HG03108 (cell line): ENCODE measurements at regions not wholly inside any gene's neighbourhood (a gene's known extent, or its start where the extent isn't known, plus 50 kb on each side); places are given as distances from the start of the nearest gene placed in this dataset.

Experiments
- ATAC-seq: cut with Tn5 transposase; IDR thresholded peaks from one replicate; pipeline ENCODE4 v1.9.1; 2021; ENCODE audit warnings: moderate library complexity; ENCODE audit not compliant: unreplicated experiment

DNA sequence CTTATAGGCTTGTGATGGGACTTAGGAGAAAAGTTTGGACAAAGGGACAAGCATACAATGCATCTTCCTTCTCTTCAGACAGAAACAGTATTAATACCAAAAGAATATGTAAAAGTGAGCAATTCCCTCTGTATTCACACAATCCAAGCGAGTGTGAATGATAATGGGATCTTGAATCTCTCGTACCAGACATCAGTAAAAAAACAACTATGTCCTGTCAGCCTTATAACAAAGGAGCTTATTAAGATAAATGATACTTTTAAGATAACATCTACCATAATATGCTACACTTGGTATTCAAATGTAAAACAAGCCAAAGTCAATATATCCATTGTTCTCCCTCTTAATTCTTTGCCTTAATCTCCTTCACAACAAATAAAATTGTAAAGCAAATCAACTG is 288.6 kb upstream of the CNTN6 start:
- no peak for ATAC-seq

- ATAC-seq: no peak
These were observed 287.5 kb upstream of the CNTN6 start for GRCh38 chr3:805326-805725.

DNA sequence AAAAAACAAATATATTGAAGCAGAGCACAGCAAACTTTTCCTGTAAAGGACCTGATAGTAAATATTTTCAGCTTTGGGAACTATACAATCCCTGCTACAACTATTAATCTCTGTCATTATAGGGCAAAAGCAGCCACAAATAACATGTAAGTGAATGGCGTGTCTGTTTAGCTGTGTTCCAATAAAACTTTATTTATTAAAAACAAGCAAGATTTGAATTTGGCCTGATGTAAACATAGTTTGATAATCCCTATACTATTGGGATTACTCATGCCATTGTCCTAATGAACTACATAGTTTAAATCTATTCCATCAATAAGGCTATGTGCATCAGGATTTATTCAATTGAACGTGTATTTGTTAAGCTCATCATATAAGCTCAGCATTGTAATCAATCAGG is 286.8 kb upstream of the CNTN6 start:
- ATAC-seq: no peak

DNA sequence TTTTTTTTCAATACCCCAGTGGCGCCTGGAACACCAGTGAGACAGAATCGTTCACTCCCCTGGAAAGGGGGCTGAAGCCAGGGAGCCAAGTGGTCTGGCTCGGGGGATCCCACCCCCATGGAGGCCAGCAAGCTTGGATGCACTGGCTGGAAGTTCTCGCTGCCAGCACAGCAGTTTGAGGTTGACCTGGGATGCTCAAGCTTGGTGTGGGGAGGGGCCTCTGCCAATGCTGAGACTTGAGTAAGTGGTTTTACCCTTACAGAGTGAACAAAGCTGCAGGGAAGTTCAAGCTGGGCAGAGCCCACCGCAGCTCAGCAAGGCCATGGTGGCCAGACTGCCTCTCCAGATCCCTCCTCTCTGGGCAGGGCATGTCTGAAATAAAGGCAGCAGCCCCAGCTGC is 276.2 kb upstream of the CNTN6 start:
- ATAC-seq: no peak

GRCh38 chr3:834679-835078 is 258.1 kb upstream of the CNTN6 start:
- no peak for ATAC-seq

GRCh38 chr3:835096-835495 is 257.7 kb upstream of the CNTN6 start:
- no peak for ATAC-seq

DNA sequence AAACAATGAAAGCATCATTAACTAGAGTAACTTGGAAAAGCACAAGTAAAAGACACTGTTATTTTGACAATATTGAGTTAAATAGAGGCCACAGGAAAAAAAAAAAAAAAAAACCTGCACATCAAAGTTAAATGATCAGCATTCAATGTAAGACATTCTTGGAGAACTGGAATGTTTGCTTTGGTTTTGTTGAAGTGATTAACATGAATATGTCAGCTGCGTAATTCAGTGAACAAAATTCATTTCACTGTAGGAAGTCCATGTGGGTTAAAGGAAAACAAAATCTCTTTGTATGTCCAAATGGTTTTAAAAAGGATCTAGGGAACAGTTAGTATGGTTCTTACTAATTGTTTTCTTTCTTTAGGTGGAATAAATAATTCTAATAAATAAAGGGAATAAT is 252.8 kb upstream of the CNTN6 start:
- ATAC-seq: no peak

DNA sequence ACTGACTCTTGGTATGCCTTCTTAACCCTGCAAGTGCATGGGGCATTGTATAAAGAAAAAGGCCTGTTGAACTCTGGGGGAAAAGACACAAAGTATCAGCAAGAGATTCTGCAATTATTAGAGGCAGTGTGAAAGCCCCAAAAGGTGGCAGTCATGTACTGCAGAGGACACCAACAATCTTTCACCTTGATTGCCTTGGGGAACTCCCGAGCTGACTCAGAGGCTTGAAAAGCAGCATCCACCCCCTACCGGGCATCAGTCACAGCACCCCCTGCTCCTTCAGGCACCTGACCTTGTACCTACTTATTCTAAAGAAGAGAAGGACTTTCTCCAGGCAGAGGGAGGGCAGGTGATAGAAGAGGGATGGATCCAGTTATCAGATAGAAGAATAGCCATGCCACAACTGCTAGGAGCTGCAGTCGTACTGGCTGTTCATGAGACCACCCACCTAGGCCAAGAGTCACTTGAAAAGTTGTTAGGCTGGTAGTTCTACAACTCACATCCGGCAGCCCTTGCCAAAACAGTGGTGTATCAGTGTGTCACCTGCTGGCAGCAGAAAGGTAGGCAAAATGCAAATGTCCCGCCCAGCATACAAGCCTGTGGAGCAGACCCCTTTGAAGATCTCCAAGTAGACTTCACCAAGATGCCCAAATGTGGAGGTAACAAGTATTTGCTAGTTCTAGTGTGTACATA is 241.6 kb upstream of the CNTN6 start:
- ATAC-seq: peak; percentile 50

DNA sequence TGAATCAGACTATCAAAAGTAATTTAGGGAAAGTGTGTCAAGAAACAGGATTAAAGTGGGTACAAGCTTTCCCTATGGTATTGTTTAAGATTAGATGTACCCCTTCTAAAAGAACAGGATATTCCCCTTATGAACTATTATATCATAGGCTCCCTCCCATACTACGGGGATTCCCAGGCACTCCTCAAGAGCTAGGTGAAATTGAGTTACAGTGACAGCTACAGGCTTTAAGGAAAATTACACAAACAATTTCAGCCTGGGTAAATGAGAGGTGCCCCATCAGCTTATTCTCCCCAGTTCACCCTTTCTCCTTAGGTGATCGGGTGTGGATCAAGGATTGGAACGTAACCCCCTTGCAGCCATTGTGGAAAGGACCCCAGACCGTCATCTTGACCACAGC is 240.8 kb upstream of the CNTN6 start:
- ATAC-seq: no peak

DNA sequence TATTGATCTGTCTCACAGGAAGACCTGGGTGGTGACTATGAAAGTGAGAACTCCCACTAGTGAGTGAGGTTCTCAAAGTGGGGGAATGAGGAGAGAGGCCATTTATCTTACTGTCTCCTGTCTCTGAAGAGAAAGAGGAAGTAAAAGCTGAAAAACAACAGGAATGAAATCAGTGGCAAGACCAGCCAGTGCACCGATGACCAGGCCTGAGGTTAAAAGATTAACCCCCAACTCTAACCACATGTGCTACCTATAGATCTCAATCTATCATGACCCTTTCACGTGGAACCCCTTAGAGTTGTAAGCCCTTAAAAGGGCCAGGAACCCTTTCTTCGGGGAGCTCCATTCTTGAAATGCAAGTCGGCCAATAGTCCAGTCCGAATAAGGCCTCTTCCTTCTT is 239.3 kb upstream of the CNTN6 start:
- ATAC-seq: no peak

- no peak for ATAC-seq
These were observed 233.7 kb upstream of the CNTN6 start for GRCh38 chr3:859135-859534.

DNA sequence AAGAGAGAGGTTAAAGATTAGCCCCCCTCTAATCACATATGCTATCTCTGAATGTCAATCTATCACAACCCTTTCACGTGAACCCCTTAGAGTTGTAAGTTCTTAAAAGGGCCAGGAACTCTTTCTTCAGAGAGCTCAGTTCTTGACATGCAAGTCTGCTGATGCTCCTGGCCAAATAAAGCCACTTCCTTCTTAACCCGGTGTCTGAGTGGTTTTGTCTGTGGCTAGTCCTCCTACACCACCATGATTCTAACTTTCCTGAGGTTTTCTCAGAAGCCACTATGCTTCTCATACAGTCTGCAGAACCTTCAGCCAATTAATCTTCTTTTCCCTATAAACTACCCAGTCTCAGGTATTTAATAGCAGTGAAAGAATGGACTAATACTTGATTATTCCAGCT is 231.1 kb upstream of the CNTN6 start:
- ATAC-seq: no peak

DNA sequence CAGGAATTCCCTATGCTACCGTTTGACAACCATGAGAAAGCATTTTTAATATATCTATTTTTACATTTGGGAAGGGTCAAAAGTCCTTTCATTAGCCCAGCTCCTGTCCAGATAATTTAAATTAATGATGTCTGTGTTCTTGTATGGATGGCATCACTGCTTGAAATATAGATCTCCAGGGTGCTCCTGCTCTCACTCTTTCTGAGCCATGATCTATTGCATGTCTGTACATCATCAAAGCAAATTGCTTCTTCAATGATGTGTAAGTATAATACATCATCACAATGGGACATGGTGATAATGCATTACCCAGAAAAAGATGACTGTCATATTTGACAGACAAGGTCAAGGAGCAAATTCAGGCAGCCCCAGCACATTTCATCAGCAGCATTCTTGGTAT is 223.6 kb upstream of the CNTN6 start:
- no peak for ATAC-seq

DNA sequence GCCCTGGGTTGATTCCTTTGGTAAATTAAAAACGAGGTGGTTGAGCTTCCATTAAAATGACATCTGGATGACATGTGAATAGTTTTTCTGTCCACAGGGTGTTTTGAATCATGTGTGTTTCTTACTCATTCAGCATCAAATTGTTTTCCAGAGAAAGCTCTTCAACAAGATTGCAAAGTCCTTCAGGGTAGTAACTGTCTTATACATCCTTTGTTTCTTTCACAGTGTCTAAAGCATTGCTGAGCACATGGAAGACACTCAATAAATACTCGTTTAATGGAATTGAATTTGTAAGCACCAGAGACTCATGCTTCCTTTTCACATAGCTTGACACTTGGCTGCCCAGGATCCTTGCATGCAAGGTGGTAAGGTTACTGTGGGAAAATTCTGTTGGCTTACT is 223.1 kb upstream of the CNTN6 start:
- no peak for ATAC-seq

- no peak for ATAC-seq
These were observed 221.2 kb upstream of the CNTN6 start for GRCh38 chr3:871651-872050.

GRCh38 chr3:877001-877400 is 215.8 kb upstream of the CNTN6 start:
- ATAC-seq: no peak

DNA sequence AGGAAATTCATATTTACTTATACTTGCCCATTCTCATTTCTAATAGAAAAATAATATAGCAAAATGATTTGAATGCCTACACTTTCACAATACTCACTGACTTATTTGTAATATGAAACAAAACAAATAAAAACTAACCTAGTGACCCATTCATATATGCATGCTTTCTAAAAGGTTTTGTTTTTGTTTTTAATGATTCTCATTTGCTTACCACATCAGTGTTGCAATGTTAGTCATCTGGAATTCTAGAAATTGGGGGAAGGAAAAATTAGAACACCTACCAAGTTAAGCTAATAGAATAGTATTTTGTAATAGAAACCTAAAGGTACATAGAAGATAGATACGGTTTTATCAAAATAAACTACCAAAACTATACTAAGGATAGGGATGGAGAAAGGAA is 214.1 kb upstream of the CNTN6 start:
- ATAC-seq: no peak

DNA sequence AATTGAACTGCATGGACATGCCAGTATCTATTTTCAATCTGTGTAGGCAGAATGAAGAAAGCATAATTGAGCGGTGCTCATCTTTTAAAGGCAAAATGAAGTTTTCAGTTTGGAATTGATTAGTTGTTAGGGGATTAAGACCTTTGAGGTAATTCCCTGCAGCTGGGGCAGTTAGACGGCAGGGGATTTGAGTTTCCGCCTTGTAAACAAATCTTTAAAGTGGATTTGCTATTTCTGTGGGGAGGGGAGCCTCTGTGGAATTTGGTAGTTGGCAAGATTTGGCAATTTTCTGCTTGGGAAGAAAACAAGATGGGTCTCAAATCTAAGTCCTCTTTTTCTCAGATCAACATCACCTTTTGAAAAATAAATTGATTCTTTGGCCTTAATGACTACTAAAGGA is 212.5 kb upstream of the CNTN6 start:
- ATAC-seq: no peak

- no peak for ATAC-seq
These were observed 210.3 kb upstream of the CNTN6 start for GRCh38 chr3:882533-882932.

GRCh38 chr3:901953-902778 is 190.7 kb upstream of the CNTN6 start:
- ATAC-seq: peak; percentile 69

- no peak for ATAC-seq
These were observed 187.6 kb upstream of the CNTN6 start for GRCh38 chr3:905217-905616.

- ATAC-seq: no peak
These were observed 186.1 kb upstream of the CNTN6 start for GRCh38 chr3:906739-907138.

GRCh38 chr3:908839-909238 is 184.0 kb upstream of the CNTN6 start:
- no peak for ATAC-seq
